ENCODE measurements at regions not wholly inside any gene's neighbourhood (a gene's known extent, or its start where the extent isn't known, plus 50 kb on each side); places are given as distances from the start of the nearest gene placed in this dataset.

DNA sequence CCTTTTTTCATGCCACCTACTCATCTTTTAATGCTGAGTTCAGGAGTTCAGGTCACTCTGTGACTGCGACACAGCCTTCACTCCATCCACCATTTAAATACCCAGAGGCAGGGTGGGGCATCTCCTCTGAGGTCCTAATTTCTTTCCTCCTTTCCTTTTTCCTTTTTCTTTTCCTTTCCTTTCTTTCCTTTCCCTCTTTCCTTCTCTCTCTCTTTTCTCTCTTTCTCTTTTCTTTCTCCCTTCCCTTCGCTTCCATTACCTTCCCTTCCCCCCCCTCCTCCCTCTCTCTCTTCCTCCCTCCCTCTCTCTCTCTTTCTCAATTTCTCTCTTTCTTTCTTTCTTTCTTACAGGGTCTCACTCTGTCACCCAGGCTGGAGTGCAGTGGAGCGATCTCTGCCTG lies 145.9 kb upstream of the SVIL start:
- Histone ChIP-seq H4K91ac (ENCODE audit: low read depth, low read length) (no peak overlapping the region), H3K9me3 (ENCODE audit: insufficient read depth, low read depth, low read length) (peaks cover 2% of the 10 kb centered on the region), H2BK5ac (ENCODE audit: low read depth, low read length, poor library complexity) (no peak overlapping the region), H3K79me1 (ENCODE audit: low read length) (peaks cover 4% of the 10 kb centered on the region), H3K4ac (ENCODE audit: low read depth, low read length) (no peak overlapping the region), H3K14ac (ENCODE audit: low read length) (no peak overlapping the region), H3K9ac (ENCODE audit: low read length) (no peak overlapping the region), H2AFZ (ENCODE audit: insufficient read depth, low read length, poor library complexity) (no peak overlapping the region), H3K27ac (ENCODE audit: low read depth, low read length) (no peak overlapping the region), H3K18ac (ENCODE audit: low read length) (no peak overlapping the region), H3K36me3 (ENCODE audit: control insufficient read depth in 1 of 2, insufficient read depth in 2 of 2, low read length in 2 of 2) (no peaks in the 10 kb centered on the region), H4K12ac (ENCODE audit: low read depth, low read length) (no peak overlapping the region), H3K79me2 (ENCODE audit: control insufficient read depth, insufficient read depth, low read length, poor library complexity) (no peaks in the 10 kb centered on the region), H2AK5ac (ENCODE audit: low read length) (no peak overlapping the region), H3K4me2 (ENCODE audit: low read length) (no peak overlapping the region), H4K8ac (ENCODE audit: low read depth, low read length) (no peak overlapping the region), H2BK120ac (ENCODE audit: insufficient read depth, low read length, poor library complexity) (no peak overlapping the region), H2BK12ac (ENCODE audit: low read length) (no peak overlapping the region), H3K23ac (ENCODE audit: low read length) (no peak overlapping the region), H3K27me3 (ENCODE audit: insufficient read depth, low read length) (no peaks in the 10 kb centered on the region), H3K4me3 (ENCODE audit: low read depth, low read length) (no peak overlapping the region), H3K4me1 (ENCODE audit: control insufficient read depth in 1 of 2, insufficient read depth in 2 of 2, low read length in 2 of 2) (peaks cover 3 to 4% of the 10 kb centered on the region in 2 experiments)
- WGBS (ENCODE audit: extremely low coverage, insufficient coverage, insufficient read length): 87% methylated on average over 1 of the region's 3 CpGs
- DNase-seq: no peak

DNA sequence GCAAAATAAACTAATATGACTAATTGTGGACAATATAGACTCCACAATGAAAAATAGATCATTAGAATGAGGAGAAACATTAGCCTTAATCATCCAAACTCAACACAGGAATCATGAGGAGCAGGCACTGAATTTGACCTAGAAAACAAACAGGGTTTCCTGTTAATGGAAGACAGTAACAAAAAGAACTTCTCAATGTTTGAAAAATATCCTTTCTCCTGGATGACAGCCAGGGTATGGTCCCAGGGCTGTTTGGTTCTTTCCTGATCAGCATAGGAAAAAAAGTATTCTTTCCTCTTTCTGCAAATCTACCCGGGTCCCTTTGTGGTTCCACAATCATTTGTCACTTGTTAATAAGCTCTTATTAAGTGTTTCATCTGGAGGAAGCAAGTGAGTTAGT lies 145.3 kb upstream of the SVIL start:
- no CpG with 5 or more reads among the region's 1 CpG for WGBS (ENCODE audit: extremely low coverage, insufficient coverage, insufficient read length)
- no peak overlapping the region for H2BK12ac ChIP-seq (ENCODE audit: low read length)
- H4K91ac ChIP-seq (ENCODE audit: low read depth, low read length): no peak overlapping the region
- H3K36me3 ChIP-seq (ENCODE audit: control insufficient read depth in 1 of 2, insufficient read depth in 2 of 2, low read length in 2 of 2): no peaks in the 10 kb centered on the region
- no peaks in the 10 kb centered on the region for H3K27me3 ChIP-seq (ENCODE audit: insufficient read depth, low read length)
- no peak for DNase-seq
- no peak overlapping the region for H2BK5ac ChIP-seq (ENCODE audit: low read depth, low read length, poor library complexity)
- H3K4me2 ChIP-seq (ENCODE audit: low read length): no peak overlapping the region
- no peak overlapping the region for H3K4ac ChIP-seq (ENCODE audit: low read depth, low read length)
- peaks cover 3% of the 10 kb centered on the region for H3K79me1 ChIP-seq (ENCODE audit: low read length)
- no peak overlapping the region for H3K9ac ChIP-seq (ENCODE audit: low read length)
- H3K9me3 ChIP-seq (ENCODE audit: insufficient read depth, low read depth, low read length): peaks cover 2% of the 10 kb centered on the region
- H2AFZ ChIP-seq (ENCODE audit: insufficient read depth, low read length, poor library complexity): no peak overlapping the region
- no peak overlapping the region for H3K27ac ChIP-seq (ENCODE audit: low read depth, low read length)
- H3K79me2 ChIP-seq (ENCODE audit: control insufficient read depth, insufficient read depth, low read length, poor library complexity): no peaks in the 10 kb centered on the region
- no peak overlapping the region for H4K12ac ChIP-seq (ENCODE audit: low read depth, low read length)
- H3K4me3 ChIP-seq (ENCODE audit: low read depth, low read length): no peak overlapping the region
- no peak overlapping the region for H2AK5ac ChIP-seq (ENCODE audit: low read length)
- H3K4me1 ChIP-seq (ENCODE audit: control insufficient read depth in 1 of 2, insufficient read depth in 2 of 2, low read length in 2 of 2): peaks cover 3 to 4% of the 10 kb centered on the region in 2 experiments
- no peak overlapping the region for H3K23ac ChIP-seq (ENCODE audit: low read length)
- no peak overlapping the region for H4K8ac ChIP-seq (ENCODE audit: low read depth, low read length)
- H3K18ac ChIP-seq (ENCODE audit: low read length): no peak overlapping the region
- no peak overlapping the region for H2BK120ac ChIP-seq (ENCODE audit: insufficient read depth, low read length, poor library complexity)
- no peak overlapping the region for H3K14ac ChIP-seq (ENCODE audit: low read length)

GRCh38 chr10:29776246-29776645 lies 141.5 kb upstream of the SVIL start:
- no CpG with 5 or more reads among the region's 2 CpGs for WGBS (ENCODE audit: extremely low coverage, insufficient coverage, insufficient read length)
- H3K14ac ChIP-seq (ENCODE audit: low read length): no peak overlapping the region
- no peak overlapping the region for H3K23ac ChIP-seq (ENCODE audit: low read length)
- no peak overlapping the region for H3K4ac ChIP-seq (ENCODE audit: low read depth, low read length)
- H3K4me3 ChIP-seq (ENCODE audit: low read depth, low read length): no peak overlapping the region
- H2BK12ac ChIP-seq (ENCODE audit: low read length): no peak overlapping the region
- H2BK120ac ChIP-seq (ENCODE audit: insufficient read depth, low read length, poor library complexity): no peak overlapping the region
- no peak for DNase-seq
- H3K27ac ChIP-seq (ENCODE audit: low read depth, low read length): no peak overlapping the region
- H3K36me3 ChIP-seq (ENCODE audit: control insufficient read depth in 1 of 2, insufficient read depth in 2 of 2, low read length in 2 of 2): no peaks in the 10 kb centered on the region
- no peak overlapping the region for H3K18ac ChIP-seq (ENCODE audit: low read length)
- no peak overlapping the region for H2AFZ ChIP-seq (ENCODE audit: insufficient read depth, low read length, poor library complexity)
- H3K9me3 ChIP-seq (ENCODE audit: insufficient read depth, low read depth, low read length): peaks cover 3% of the 10 kb centered on the region
- no peaks in the 10 kb centered on the region for H3K79me2 ChIP-seq (ENCODE audit: control insufficient read depth, insufficient read depth, low read length, poor library complexity)
- no peak overlapping the region for H2BK5ac ChIP-seq (ENCODE audit: low read depth, low read length, poor library complexity)
- H3K4me1 ChIP-seq (ENCODE audit: control insufficient read depth in 1 of 2, insufficient read depth in 2 of 2, low read length in 2 of 2): no peaks in the 10 kb centered on the region
- H3K9ac ChIP-seq (ENCODE audit: low read length): no peak overlapping the region
- H4K12ac ChIP-seq (ENCODE audit: low read depth, low read length): no peak overlapping the region
- no peak overlapping the region for H3K4me2 ChIP-seq (ENCODE audit: low read length)
- no peaks in the 10 kb centered on the region for H3K27me3 ChIP-seq (ENCODE audit: insufficient read depth, low read length)
- H4K8ac ChIP-seq (ENCODE audit: low read depth, low read length): no peak overlapping the region
- H3K79me1 ChIP-seq (ENCODE audit: low read length): no peaks in the 10 kb centered on the region
- no peak overlapping the region for H2AK5ac ChIP-seq (ENCODE audit: low read length)
- H4K91ac ChIP-seq (ENCODE audit: low read depth, low read length): no peak overlapping the region

GRCh38 chr10:29774475-29774874 lies 139.7 kb upstream of the SVIL start:
- Histone ChIP-seq H4K12ac (ENCODE audit: low read depth, low read length) (no peak overlapping the region), H2AFZ (ENCODE audit: insufficient read depth, low read length, poor library complexity) (no peak overlapping the region), H3K4ac (ENCODE audit: low read depth, low read length) (no peak overlapping the region), H3K9me3 (ENCODE audit: insufficient read depth, low read depth, low read length) (peaks cover 3% of the 10 kb centered on the region), H3K27me3 (ENCODE audit: insufficient read depth, low read length) (no peaks in the 10 kb centered on the region), H2BK12ac (ENCODE audit: low read length) (no peak overlapping the region), H2AK5ac (ENCODE audit: low read length) (no peak overlapping the region), H3K18ac (ENCODE audit: low read length) (no peak overlapping the region), H2BK120ac (ENCODE audit: insufficient read depth, low read length, poor library complexity) (no peak overlapping the region), H3K4me1 (ENCODE audit: control insufficient read depth in 1 of 2, insufficient read depth in 2 of 2, low read length in 2 of 2) (no peaks in the 10 kb centered on the region), H3K14ac (ENCODE audit: low read length) (no peak overlapping the region), H3K4me2 (ENCODE audit: low read length) (no peak overlapping the region), H4K8ac (ENCODE audit: low read depth, low read length) (no peak overlapping the region), H2BK5ac (ENCODE audit: low read depth, low read length, poor library complexity) (no peak overlapping the region), H3K79me2 (ENCODE audit: control insufficient read depth, insufficient read depth, low read length, poor library complexity) (no peaks in the 10 kb centered on the region), H3K79me1 (ENCODE audit: low read length) (no peaks in the 10 kb centered on the region), H3K9ac (ENCODE audit: low read length) (no peak overlapping the region), H3K4me3 (ENCODE audit: low read depth, low read length) (no peak overlapping the region), H3K27ac (ENCODE audit: low read depth, low read length) (no peak overlapping the region), H3K36me3 (ENCODE audit: control insufficient read depth in 1 of 2, insufficient read depth in 2 of 2, low read length in 2 of 2) (no peaks in the 10 kb centered on the region), H3K23ac (ENCODE audit: low read length) (no peak overlapping the region), H4K91ac (ENCODE audit: low read depth, low read length) (no peak overlapping the region)
- DNase-seq: no peak
- WGBS (ENCODE audit: extremely low coverage, insufficient coverage, insufficient read length): no CpG with 5 or more reads among the region's 2 CpGs

Data from trophoblast cell (in vitro differentiated cells and primary cell).